Stimulated activated CD4-positive, alpha-beta T cell treated with anti-CD3 and anti-CD28 coated beads, Interleukin-12 subunit alpha, Interleukin-12 subunit beta, amount 100 ng/mL, for 48 hours (primary cell): ENCODE measurements at regions not wholly inside any gene's neighbourhood (a gene's known extent, or its start where the extent isn't known, plus 50 kb on each side); places are given as distances from the start of the nearest gene placed in this dataset.

Experiments
- DNase-seq, 3 donors: peaks; one replicate each; pipeline ENCODE4 v3.0.0-alpha.2; 2020; ENCODE audit warnings: low read depth in 2 of 3, low spot score in 1 of 3

DNA sequence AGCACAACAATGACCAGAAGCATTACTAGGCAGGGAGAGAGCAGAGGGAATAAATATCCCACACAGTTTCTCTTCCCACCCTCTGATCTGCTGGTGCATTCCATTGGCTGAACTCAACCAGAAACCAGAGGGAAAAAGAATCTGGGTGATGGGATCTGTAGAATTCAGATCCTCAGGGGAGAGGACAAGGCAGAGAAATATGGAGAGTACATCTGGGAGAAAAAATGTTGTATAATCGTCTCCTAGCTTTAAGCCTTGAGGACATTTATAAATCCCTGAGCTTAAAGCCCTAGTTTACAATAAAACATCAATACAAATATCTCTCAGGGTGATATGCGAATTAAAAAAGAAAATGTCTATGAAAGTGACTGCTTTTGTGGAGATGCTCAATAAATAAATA, 368.1 kb upstream of the MAD2L1 start:
- DNase-seq = no peak

DNA sequence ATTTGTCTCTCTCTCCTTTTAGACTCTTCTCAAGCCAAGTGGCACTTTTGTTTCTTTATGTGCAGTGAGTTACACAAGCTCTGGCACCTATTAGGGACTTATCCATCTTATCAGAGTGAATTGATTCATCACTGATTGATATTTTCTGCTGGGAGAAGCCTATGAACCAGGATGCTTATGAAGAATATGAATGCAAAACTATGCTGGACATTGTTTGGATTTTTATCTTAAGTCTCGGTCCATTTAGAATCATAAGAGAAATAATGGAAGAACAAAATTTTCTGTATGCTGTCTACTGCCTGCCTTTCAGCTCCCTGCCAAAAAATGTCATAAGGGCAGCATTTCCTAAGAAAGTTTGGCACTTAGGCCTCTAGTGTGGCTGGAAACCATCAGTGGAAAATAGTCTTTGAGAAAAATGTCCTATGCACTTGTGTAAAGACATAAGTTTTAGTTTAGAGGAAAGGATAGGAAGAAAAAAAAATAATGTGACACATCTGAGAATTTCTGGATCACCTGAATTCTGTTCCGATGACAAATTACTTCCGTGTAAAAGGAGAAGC, 365.7 kb upstream of the MAD2L1 start:
- no peak for DNase-seq

DNA sequence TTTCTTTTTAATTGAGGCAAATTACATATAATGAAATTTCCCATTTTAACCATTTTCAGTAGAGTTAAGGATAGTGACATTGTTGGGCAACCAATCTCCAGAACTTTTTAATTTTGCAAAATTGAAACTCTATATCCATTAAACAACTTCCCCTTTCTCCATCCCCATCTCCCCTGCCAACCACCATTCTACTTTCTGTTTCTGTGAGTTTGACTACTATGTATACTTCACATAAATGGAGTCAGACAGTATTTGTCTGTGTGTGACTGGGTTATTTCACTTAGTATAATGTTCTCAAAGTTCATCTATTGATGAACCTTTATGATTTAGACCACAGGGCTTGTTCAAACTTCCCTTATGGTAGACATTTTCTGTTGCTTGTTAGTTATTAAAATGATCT, 364.5 kb upstream of the MAD2L1 start:
- no peak for DNase-seq

DNA sequence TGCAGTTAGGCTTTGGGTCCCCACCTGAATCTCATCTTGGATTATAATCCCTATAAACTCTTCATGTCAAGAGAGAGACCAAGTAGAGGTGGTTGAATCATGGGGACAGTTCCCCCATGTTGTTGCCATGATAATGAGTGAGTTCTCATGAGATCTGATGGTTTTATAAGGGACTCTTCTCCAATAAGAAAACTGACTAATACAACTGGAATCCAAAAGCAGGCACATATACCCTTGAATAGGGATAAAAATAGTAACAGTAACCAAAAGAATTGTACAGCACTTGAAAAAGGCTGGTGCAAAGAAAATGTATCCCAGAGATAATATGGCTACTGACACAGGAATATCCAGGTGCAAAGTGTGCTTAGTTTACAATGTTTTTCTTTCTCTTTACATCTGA, 351.5 kb upstream of the MAD2L1 start:
- DNase-seq = no peak

DNA sequence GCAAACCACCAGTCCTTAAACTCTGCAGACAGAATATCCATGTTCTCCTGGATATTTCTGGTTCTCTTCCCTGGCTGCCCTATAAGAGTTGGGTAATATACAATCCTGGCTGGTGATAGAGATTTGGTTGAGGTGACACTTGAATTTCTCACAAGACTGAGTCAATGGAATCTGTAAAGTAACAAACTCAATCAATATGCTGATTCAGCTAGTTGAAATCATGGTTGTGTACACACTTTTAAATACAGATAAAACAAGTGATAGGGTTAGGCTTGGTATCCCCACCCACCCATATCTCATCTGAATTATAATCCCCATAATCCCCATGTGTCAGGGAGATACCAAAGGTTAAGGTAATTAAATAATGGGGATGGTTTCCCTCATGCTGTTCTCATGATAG, 349.2 kb upstream of the MAD2L1 start:
- DNase-seq = no peak

DNA sequence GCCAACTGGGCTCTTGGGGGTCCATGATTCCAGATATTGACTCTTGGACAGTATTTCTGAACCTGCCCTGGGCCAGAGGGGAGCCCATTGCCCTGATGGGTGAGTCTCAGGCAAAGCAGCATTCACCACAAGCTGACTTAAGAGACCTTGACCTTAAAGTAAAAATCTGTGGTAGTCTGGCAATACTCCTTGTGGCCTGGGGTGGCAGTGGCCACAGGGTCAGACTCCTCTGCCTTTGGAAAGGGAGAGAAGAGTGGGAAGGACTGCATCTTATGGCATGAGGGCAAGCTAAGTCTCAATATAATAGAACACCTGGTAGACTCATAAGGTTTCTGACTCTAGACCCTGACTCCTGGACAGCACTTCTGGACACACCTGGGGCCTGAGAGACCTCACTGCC, 340.3 kb upstream of the MAD2L1 start:
- no peak for DNase-seq

DNA sequence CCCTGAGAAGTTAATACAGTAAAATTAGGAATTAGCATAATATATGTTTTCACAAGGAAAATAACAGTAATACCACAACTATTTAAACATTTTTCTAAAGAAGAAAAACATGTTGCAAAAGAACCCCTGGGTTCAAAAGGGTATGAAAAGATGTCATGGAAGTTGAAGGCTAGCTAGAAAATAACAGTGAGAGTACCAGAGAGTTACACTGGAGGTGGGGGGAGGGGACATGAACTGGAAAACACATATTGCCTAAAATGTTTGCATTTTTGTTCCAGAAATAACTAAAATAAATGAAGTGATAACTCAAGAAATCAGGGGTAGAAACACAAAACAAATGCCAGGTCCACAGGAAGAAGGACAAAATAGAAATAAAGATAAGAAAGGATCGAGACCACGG, 336.6 kb upstream of the MAD2L1 start:
- no peak for DNase-seq

DNA sequence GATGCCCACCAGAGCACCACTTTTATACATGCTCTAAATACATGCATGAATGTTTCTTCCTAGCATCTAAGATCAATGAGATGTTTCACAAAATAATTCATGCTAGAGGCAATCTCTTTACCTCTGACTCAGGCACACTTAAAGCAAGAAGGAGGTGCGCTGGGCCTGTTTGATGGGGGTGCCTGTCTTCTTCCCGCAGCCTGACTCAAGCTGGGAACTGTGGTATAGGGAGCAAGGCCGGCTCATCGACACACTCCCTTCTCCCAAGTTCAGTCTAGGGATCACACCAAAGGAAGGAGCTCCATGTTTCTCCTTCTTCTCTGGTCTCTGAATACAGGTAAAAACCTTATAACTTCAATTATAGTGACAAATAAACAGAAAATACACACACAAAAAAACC, 333.8 kb upstream of the MAD2L1 start:
- no peak for DNase-seq

DNA sequence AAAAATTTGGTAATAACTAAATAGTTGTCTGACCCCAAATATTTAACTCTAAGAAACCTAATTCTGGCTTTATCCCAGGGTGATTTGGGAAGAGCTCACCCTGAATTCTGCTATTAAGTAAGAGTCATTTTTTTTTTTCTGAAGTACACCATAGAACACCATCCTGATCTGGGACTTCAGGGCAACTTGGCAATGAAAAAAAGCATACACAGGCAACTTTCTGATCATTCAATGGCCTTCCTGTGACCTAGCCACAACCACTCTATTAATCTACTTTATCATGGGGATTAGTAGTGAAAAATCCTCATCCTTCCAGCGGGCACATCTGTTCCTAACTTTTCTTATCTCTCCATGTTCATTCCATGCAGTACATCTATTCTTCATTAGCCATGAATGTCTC, 333.2 kb upstream of the MAD2L1 start:
- DNase-seq = no peak

DNA sequence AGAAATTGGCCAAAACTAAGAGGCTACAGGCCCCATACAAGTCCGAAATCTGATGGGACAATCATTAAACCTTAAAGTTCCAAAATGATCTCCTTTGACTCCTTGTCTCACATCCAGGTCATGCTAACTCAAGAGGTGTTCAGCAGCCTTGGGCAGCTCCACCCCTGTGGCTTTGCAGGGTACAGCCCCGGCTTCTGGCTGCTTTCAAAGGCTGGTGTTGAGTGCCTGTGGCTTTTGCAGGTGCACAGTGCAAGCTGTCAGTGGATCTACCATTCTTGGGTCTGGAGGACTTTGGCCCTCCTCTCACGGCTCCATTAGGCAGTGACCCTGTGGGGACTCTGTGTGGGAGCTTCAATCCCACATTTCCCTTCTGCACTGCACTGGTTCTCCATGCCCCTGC, 329.1 kb upstream of the MAD2L1 start:
- DNase-seq = no peak

DNA sequence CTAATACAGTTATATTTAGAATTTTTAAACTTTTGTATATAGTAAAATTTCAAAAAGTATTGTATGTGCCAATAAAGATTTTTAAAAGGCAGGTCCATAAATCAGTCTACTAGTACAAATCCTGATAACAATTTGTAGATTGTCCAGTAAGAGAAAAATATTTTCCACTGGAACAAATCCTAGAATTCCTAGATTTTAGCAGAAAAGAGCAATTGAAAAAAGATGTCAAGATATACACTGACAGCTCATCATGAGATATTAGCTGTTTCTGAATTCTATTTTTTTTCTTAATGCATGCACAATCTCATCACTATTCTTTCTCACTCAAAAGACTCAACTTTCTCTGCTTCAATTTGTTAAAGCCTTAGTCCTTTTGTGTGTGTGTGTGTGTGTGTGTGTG, 289.2 kb upstream of the MAD2L1 start:
- no peak for DNase-seq

DNA sequence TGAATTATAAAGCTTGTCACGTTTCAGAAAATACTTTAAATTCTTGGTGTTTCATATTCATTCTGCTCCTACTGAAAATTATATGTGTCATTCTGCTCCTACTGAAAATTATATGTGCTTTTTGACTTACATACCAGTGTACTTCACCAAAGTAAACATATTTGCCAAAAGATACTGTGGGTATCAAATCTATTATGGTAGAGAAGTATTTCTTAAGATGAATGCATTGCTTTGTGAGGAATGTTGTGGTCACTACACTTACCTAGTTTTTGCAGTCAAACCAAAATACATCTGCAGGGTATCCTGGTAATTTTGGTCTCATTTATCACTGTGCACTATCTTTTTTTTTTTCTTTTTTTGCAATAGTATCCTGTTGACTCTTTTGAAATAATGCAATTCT, 287.7 kb upstream of the MAD2L1 start:
- no peak for DNase-seq

DNA sequence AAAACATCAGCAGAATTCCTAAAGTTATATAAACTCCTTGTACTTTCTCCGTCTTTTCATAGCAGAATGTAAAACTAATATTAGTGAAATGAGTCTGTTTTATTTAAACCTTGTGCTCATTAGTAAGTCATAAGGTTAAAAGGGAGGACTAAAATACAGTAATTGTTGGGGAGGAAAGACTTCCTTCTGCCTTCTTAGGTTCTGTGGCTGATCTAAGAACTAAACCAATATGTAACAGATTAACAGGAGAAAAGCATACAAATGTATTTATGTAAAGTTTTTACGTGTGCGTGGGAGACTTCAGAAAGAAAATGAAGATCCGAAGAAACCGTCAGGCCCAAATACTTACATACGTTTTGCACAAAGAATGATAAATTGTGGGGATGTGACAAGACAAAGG, 286.6 kb upstream of the MAD2L1 start:
- DNase-seq = no peak

DNA sequence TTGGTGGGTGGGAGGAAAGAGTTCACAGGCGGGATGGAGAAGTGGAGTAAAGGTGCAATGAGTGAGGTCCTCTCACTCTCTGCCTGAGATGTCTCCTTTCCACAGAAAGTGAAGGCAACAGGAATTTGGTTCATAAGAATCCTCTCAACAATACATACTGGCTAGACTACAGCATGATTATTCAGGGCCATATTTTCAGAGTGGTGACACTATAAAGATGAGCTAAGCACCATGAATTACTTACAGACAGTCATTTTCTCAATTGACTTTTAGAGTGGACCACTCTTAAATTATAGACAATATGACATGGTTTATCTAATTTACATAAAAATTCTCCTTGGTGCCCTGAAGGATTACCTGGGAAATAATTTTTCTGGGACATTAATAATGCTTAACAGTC, 286.1 kb upstream of the MAD2L1 start:
- no peak for DNase-seq

DNA sequence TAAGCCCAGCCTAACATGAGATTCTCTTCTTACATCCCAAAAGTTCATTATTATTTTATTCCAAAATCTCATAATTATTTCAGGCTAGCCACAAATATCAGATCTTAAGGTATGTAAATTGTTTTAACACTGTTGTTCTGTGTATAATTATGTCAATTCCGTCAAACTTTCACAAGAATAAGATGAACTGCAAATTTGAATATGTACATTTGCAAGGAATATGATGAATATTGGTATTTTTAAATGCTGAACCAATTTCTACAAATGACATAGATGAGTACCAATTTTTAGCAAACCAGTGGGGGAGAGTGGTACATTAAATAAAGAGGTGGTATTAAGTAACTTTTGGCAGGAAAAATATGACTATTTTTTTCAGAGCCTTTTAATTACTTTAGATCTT, 282.3 kb upstream of the MAD2L1 start:
- DNase-seq = no peak

DNA sequence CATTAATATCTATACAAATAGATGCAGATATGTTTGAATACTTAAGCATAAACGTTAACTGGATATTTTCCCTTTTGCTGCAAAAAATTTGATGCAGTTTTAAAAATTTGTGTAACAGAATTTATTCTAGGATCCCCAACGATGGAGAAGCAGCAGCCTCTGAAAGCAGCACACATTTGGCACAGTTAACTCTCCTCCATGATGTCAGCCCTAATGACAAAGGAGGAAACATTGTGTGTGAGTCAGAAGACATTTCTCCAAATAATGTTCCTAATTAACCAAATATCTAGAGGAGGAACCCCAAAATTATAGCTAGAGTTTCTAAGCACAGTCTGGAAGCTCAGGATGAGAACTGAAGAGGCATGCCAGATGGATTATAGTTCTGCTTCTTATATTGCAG, 281.9 kb upstream of the MAD2L1 start:
- no peak for DNase-seq

DNA sequence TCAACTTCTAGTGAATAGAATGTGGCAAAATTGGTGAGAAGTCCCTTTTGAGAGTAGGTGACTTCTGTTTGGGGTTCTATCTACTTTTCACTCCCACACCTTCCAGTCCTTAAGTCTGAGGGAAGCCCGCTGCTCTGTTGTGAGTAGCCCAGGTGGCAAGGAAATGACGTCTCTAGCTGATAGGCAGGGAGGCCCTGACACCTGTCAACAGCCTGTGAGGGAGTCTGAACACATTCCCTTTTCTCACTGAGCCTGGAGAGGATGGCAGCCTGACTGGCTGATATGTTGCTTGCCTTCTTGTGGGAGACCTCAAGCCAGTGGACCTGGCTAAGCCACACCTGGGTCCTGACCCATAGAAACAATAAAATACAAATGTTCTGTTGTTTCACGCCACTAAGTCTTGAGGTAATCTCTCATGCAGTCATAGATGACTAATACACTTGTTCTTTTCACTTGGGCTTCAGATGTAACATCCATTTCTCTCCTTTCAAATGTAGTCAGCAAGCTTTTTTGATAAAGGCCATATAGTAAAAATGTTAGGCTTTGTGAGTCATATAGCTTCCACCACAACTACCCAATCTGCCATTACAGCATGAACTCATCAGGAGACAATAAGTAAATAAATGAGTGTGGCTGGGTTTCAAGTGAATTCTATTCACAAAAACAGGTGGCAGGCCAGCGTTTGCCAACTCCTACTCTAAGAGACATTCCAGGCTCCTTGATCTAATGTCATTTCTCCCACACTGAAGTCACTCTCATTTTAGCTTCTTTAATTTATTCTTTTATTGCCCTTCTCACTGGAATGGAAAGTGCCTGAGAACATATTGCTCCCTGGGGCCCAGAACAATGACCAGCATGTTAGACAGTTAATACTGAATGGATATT, 265.1 kb upstream of the MAD2L1 start:
- DNase-seq = no peak

DNA sequence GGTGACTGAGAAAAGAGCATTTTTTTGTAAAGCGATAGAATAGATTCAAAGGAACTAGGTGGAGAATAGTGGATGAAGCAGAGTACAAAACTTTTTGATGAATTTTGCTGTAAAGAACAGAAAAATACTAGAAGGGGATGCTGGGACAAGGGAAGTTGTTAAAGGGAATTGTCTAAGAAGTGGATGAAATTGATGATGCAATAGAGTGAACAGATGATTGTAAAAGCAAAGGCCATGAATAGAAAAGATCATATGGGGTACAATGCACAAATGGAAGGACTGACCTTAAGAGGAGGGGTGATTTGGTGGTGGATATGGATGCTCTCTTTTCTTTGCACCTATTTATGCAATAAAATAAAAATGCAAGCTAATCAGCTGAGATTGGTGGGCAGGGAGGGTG, 262.7 kb upstream of the MAD2L1 start:
- no peak for DNase-seq

DNA sequence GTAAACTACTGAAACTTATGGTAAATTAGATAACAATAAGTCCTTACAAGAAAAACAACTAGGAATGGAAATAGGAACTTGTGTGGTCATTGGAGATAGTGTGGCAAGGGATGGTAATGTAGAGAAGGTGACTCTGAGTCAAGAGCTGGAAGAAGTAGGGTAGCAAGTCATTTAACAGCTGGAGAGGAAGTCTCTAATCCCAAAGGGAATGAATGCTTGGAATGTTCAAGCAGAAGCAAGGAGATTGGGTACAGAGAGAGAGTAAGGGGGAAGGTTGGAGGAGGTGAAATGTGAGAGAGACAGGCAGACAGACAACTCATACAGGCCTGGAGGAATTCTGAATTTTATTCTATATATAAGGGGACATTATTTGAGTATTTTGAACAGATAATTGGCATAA, 260.6 kb upstream of the MAD2L1 start:
- DNase-seq = no peak

DNA sequence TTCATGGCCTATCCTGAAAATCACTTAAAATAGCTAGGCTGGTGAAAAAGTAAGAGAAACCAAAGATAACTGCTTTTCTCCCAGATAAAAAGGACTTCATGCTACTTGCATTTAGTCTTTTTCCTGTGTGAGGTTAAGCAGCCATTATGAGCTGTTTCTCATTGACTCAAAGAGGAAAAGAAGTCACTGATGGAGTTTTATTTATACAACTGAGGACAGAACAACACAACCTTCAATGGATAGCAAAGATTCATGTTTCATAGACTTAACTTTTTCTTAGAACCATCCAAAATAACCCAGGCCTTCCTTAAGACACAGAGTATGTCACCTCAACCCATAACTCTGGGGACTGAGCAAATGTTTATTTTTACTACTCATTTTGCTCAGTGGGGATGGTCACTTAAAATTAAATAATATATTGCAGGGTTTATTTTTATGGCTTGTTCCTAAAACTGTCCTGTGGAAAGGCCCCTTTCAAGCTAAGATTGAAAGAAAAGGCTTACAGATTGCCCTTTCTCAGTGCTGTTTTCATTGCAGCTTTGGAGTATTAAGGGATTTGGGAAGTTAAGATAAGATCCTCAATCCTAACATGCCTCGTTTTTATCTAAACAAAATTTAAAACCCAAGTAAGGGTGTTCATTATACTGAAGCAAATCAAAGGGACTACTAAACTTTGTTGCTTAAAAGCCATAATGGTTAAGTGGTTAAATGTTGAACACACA, 252.6 kb upstream of the MAD2L1 start:
- no peak for DNase-seq

DNA sequence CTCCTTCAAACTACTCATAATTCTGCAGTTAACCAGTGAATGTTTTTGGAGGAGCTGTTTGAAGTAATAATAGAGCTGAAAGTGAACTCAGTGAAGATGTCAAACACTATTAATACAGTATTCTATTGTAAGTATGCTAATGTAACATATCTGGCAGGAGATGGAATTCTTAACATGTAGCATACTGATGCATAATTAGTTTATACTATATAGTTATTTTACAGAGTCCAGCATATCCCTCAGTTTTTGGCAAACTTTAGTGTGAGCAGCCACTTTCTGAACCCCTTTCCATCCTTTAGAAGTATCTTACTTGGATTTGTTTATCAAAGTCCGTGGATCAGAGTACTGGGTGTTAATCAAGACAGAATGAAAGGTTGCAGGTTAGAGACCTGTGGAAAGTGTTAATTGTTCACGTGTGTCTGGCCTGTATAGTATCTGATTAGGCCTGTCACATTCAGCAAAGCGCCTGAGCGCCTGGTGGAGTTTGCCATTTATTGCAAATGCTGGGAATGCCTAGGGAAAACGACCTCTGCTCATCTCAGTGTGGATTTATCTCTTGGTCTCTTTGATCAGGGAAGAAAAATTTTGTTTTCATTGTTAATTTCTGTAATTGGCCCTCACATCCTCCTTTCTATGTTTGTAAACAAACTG, 251.7 kb upstream of the MAD2L1 start:
- no peak for DNase-seq

DNA sequence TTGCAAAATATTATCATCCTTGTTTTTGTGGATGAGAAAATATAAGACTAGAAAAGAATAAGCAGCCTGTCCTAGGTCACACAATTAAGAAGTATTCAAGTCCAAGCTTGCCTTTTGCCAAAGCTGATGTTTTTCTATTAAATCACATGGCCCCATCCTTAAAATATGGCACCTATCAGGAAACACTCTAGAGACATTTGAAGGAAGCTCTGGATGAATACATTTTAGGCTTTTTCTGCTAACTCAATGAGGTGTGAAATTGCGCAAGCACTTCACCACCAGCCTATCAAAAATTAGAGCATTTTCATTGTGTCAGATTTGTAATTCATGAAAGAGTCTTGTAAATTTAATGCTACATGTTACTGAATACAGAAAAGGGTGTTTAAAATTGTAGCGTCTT, 251.1 kb upstream of the MAD2L1 start:
- no peak for DNase-seq
